ENCODE measurements at regions not wholly inside any gene's neighbourhood (a gene's known extent, or its start where the extent isn't known, plus 50 kb on each side); places are given as distances from the start of the nearest gene placed in this dataset.

GRCh38 chr9:102362470-102363132 lies 624.2 kb upstream of the GRIN3A start:
- TF ChIP-seq REST (IDR thresholded peaks at IDR 0.05; ENCODE audit: insufficient read depth in 1 of 2, low read depth in 2 of 2, low read length in 1 of 2), result no peak
- TF ChIP-seq POLR2AphosphoS5 (IDR thresholded peaks at IDR 0.05; ENCODE audit: low read depth, low read length), result no peak
- TF ChIP-seq, protein P1, sequence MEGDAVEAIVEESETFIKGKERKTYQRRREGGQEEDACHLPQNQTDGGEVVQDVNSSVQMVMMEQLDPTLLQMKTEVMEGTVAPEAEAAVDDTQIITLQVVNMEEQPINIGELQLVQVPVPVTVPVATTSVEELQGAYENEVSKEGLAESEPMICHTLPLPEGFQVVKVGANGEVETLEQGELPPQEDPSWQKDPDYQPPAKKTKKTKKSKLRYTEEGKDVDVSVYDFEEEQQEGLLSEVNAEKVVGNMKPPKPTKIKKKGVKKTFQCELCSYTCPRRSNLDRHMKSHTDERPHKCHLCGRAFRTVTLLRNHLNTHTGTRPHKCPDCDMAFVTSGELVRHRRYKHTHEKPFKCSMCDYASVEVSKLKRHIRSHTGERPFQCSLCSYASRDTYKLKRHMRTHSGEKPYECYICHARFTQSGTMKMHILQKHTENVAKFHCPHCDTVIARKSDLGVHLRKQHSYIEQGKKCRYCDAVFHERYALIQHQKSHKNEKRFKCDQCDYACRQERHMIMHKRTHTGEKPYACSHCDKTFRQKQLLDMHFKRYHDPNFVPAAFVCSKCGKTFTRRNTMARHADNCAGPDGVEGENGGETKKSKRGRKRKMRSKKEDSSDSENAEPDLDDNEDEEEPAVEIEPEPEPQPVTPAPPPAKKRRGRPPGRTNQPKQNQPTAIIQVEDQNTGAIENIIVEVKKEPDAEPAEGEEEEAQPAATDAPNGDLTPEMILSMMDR (IDR thresholded peaks at IDR 0.05), result no peak
- no peak for TF ChIP-seq SIN3A (IDR thresholded peaks at IDR 0.05; ENCODE audit: borderline replicate concordance, insufficient read depth, low read depth, low read length)
